ENCODE measurements at regions not wholly inside any gene's neighbourhood (a gene's known extent, or its start where the extent isn't known, plus 50 kb on each side); places are given as distances from the start of the nearest gene placed in this dataset.

- TF ChIP-seq EZH2 (IDR thresholded peaks at IDR 0.05) (no peak), POLR2AphosphoS5 (IDR thresholded peaks at IDR 0.05; ENCODE audit: borderline replicate concordance, low read depth, low read length) (no peak)
Observed at GRCh38 chr15:31852933-31853799, 177.1 kb upstream of the CHRNA7 start.
